Keratinocyte (primary cell): ENCODE measurements at regions not wholly inside any gene's neighbourhood (a gene's known extent, or its start where the extent isn't known, plus 50 kb on each side); places are given as distances from the start of the nearest gene placed in this dataset.

Experiments
- DNase-seq: peaks from one replicate; pipeline ENCODE4 v3.0.0-alpha.2; 2011; ENCODE audit warnings: low read depth, missing footprints, low spot score
- FAIRE-seq: peaks from 2 replicates; lab custom pipeline; 2011; peaks lifted over from hg19 to GRCh38; lab: Jason Lieb, UNC
- H2AFZ ChIP-seq: 2 replicates; pipeline ENCODE4 v1.6.0; 2012; ENCODE audit warnings: low read length, control low read depth, inconsistent platforms; ENCODE audit not compliant: control insufficient read depth
- H3K27ac ChIP-seq: 2 replicates; pipeline ENCODE4 v1.5.1; 2011; ENCODE audit warnings: low read length; ENCODE audit not compliant: control insufficient read depth, insufficient read depth
- H3K27me3 ChIP-seq: 3 replicates; pipeline ENCODE4 v1.6.0; 2011; ENCODE audit warnings: low read length; ENCODE audit not compliant: control insufficient read depth, insufficient read depth; ENCODE audit errors: extremely low read depth
- H3K36me3 ChIP-seq, 2 experiments: 2 replicates in 1 of 2; 3 replicates in 1 of 2; pipeline ENCODE4 v1.5.1; 2011; ENCODE audit warnings: low read length in 2 of 2, mild to moderate bottlenecking in 1 of 2; ENCODE audit not compliant: control insufficient read depth in 2 of 2, insufficient read depth in 2 of 2; ENCODE audit errors: extremely low read depth in 1 of 2
- H3K4me1 ChIP-seq: 3 replicates; pipeline ENCODE4 v1.5.1; 2011; ENCODE audit warnings: low read length; ENCODE audit not compliant: control insufficient read depth, insufficient read depth; ENCODE audit errors: extremely low read depth
- H3K4me2 ChIP-seq: 3 replicates; pipeline ENCODE4 v1.6.0; 2011; ENCODE audit warnings: low read depth, low read length; ENCODE audit not compliant: control insufficient read depth, insufficient read depth; ENCODE audit errors: extremely low read depth
- H3K4me3 ChIP-seq, 3 experiments: fragments of 200-600 bp in 1 of 3; sonication (generic) in 1 of 3; 2 replicates in 2 of 3; 3 replicates in 1 of 3; pipeline ENCODE4 v1.5.1; 2011 to 2016; ENCODE audit warnings: low read length in 3 of 3, mild to moderate bottlenecking in 3 of 3, control low read depth in 2 of 3, inconsistent platforms in 1 of 3, low read depth in 1 of 3, mixed read lengths in 1 of 3, mixed run types in 1 of 3, moderate library complexity in 1 of 3; ENCODE audit not compliant: control insufficient read depth in 2 of 3, insufficient read depth in 2 of 3; ENCODE audit errors: extremely low read depth in 1 of 3
- H3K79me2 ChIP-seq: 2 replicates; pipeline ENCODE4 v1.6.0; 2012; ENCODE audit warnings: low read length; ENCODE audit not compliant: control insufficient read depth, insufficient read depth
- H3K9ac ChIP-seq: 3 replicates; pipeline ENCODE4 v1.6.0; 2011; ENCODE audit warnings: low read length; ENCODE audit not compliant: control insufficient read depth, insufficient read depth; ENCODE audit errors: extremely low read depth
- H3K9me1 ChIP-seq: 3 replicates; pipeline ENCODE4 v1.6.0; 2011; ENCODE audit warnings: low read length; ENCODE audit not compliant: control insufficient read depth, insufficient read depth; ENCODE audit errors: extremely low read depth
- H3K9me3 ChIP-seq: 2 replicates; pipeline ENCODE4 v1.5.1; 2012; ENCODE audit warnings: low read depth, low read length; ENCODE audit not compliant: control insufficient read depth
- H4K20me1 ChIP-seq: 3 replicates; pipeline ENCODE4 v1.6.0; 2011; ENCODE audit warnings: low read length; ENCODE audit not compliant: control insufficient read depth, insufficient read depth; ENCODE audit errors: extremely low read depth
- EZH2 ChIP-seq: IDR thresholded peaks from one replicate; pipeline ENCODE4 v1.6.1; 2012; ENCODE audit warnings: inconsistent platforms, mild to moderate bottlenecking, low read length, moderate library complexity
- dilution Hi-C: fragments of 300-500 bp; cut with MboI; formaldehyde crosslinking; loops from one replicate; pipeline ENCODE4 v1.7.0; 2020; ENCODE audit warnings: low sequenced_read_pairs; ENCODE audit not compliant: extremely low pct_ligation_motif_present
- TF ChIP-seq, protein P1 (sequence below), 3 experiments: IDR thresholded peaks in 1 of 3; conservative IDR thresholded peaks in 1 of 3; optimal IDR thresholded peaks in 1 of 3; 2 replicates in 2 of 3; 3 replicates in 1 of 3; pipeline versions ENCODE3 to v1.5.1; 2011; ENCODE audit warnings: low read length in 3 of 3, mild to moderate bottlenecking in 3 of 3, moderate library complexity in 2 of 3, control low read depth in 1 of 3, inconsistent platforms in 1 of 3; ENCODE audit not compliant: insufficient read depth in 2 of 3; ENCODE audit errors: extremely low read depth in 1 of 3

DNA sequence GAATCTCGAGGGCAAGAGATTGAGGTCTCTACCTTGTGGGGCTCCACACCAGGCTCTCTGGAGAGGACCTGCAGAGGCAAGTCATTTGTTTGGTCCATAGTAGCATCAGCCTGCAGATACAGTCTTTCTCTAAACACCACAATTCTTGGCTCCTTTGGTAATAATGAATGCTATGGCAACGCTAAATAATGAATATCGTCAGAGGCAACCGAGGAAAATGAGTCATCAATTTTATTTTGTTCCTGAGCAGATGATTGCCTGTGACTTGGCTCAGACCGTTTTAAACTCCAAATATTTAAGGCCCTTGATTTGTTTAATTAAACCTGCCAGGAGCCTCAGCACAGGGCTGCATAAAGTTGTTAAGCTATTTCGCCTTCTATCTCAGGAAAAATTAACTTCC is 924.1 kb upstream of the TMEM132C start:
- FAIRE-seq, result no peak
- no peak overlapping the region for H3K4me3 ChIP-seq
- H3K79me2 ChIP-seq, result no peaks in the 10 kb centered on the region
- no peak overlapping the region for H3K27ac ChIP-seq
- no peaks in the 10 kb centered on the region for H3K9me3 ChIP-seq
- DNase-seq, result no peak
- no peaks in the 10 kb centered on the region for H3K36me3 ChIP-seq
- H3K27me3 ChIP-seq, result no peaks in the 10 kb centered on the region
- no peaks in the 10 kb centered on the region for H4K20me1 ChIP-seq
- no peaks in the 10 kb centered on the region for H3K4me1 ChIP-seq
- H3K9me1 ChIP-seq, result no peaks in the 10 kb centered on the region
- dilution Hi-C loops, result no loop called here
- H2AFZ ChIP-seq, result no peak overlapping the region
- H3K4me2 ChIP-seq, result no peak overlapping the region
- TF ChIP-seq, protein P1, sequence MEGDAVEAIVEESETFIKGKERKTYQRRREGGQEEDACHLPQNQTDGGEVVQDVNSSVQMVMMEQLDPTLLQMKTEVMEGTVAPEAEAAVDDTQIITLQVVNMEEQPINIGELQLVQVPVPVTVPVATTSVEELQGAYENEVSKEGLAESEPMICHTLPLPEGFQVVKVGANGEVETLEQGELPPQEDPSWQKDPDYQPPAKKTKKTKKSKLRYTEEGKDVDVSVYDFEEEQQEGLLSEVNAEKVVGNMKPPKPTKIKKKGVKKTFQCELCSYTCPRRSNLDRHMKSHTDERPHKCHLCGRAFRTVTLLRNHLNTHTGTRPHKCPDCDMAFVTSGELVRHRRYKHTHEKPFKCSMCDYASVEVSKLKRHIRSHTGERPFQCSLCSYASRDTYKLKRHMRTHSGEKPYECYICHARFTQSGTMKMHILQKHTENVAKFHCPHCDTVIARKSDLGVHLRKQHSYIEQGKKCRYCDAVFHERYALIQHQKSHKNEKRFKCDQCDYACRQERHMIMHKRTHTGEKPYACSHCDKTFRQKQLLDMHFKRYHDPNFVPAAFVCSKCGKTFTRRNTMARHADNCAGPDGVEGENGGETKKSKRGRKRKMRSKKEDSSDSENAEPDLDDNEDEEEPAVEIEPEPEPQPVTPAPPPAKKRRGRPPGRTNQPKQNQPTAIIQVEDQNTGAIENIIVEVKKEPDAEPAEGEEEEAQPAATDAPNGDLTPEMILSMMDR (optimal IDR thresholded peaks at IDR 0.05 in 1 of 3, IDR thresholded peaks at IDR 0.05 in 1 of 3, conservative IDR thresholded peaks at IDR 0.05 in 1 of 3; ENCODE audit: extremely low read depth in 1 of 3, insufficient read depth in 2 of 3, low read length in 3 of 3), result no peak
- TF ChIP-seq EZH2, result no peak
- H3K9ac ChIP-seq, result no peak overlapping the region

DNA sequence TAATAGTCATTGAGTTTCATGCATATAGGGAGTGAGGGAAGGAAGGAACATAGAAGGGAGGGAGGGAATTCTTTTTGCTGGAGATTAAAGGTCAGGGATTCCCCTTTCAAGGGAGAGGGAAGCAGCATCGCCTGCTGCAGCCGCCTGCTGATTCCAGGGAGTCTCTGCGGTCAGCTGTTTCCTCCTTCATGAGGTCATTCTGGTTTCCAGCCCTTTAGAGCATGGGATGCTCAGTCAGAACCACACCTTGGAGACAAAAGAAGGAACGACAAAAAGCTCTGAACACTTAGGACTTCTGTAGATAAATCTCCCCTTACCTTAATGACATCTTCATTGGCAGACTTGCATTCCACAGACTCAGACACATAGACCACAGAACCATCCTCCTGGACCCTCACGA is 923.0 kb upstream of the TMEM132C start:
- DNase-seq, result no peak
- H3K4me1 ChIP-seq, result no peaks in the 10 kb centered on the region
- no peak overlapping the region for H2AFZ ChIP-seq
- no peaks in the 10 kb centered on the region for H3K79me2 ChIP-seq
- no peak for FAIRE-seq
- no peaks in the 10 kb centered on the region for H3K36me3 ChIP-seq
- H4K20me1 ChIP-seq, result no peaks in the 10 kb centered on the region
- no peaks in the 10 kb centered on the region for H3K27me3 ChIP-seq
- no peak overlapping the region for H3K27ac ChIP-seq
- TF ChIP-seq, protein P1 (optimal IDR thresholded peaks at IDR 0.05 in 1 of 3, IDR thresholded peaks at IDR 0.05 in 1 of 3, conservative IDR thresholded peaks at IDR 0.05 in 1 of 3; ENCODE audit: extremely low read depth in 1 of 3, insufficient read depth in 2 of 3, low read length in 3 of 3), result no peak
- TF ChIP-seq EZH2, result no peak
- no peaks in the 10 kb centered on the region for H3K9me1 ChIP-seq
- no peak overlapping the region for H3K4me2 ChIP-seq
- no peak overlapping the region for H3K9ac ChIP-seq
- dilution Hi-C loops, result no loop called here
- H3K9me3 ChIP-seq, result no peaks in the 10 kb centered on the region
- no peak overlapping the region for H3K4me3 ChIP-seq
